Central memory CD8-positive, alpha-beta T cell (primary cell): ENCODE measurements at regions not wholly inside any gene's neighbourhood (a gene's known extent, or its start where the extent isn't known, plus 50 kb on each side); places are given as distances from the start of the nearest gene placed in this dataset.
"Not testable (repeated sequence)": the region's sequence is repeated elsewhere in the genome, so short reads cannot be mapped to it uniquely, and the experiment has no call there.

Source experiments
- ATAC-seq: fragments of 150-1000 bp; cut with Tn5 transposase; replicated peaks from 2 replicates; pipeline ENCODE4 v1.10.0; 2022; ENCODE audit warnings: mild to moderate bottlenecking, moderate FRiP score, moderate number of reproducible peaks; ENCODE audit not compliant: poor library complexity, severe bottlenecking; ENCODE audit errors: extremely low read depth
- DNase-seq, 2 donors: peaks; one replicate each; pipeline ENCODE4 v3.0.0; 2021; ENCODE audit warnings: low spot score in 2 of 2
- H3K27ac Mint-ChIP-seq: one replicate; pipeline ENCODE4 v1.8.0; 2022; ENCODE audit warnings: low read depth, mild to moderate bottlenecking, moderate library complexity, mixed read lengths
- H3K27me3 Mint-ChIP-seq: one replicate; pipeline ENCODE4 v1.8.0; 2022; ENCODE audit warnings: mixed read lengths
- H3K36me3 Mint-ChIP-seq: one replicate; pipeline ENCODE4 v1.8.0; 2022; ENCODE audit warnings: mild to moderate bottlenecking, moderate library complexity, mixed read lengths; ENCODE audit not compliant: insufficient read depth
- H3K4me1 Mint-ChIP-seq: one replicate; pipeline ENCODE4 v1.8.0; 2022; ENCODE audit warnings: mixed read lengths
- H3K4me3 Mint-ChIP-seq: one replicate; pipeline ENCODE4 v1.8.0; 2022; ENCODE audit warnings: mild to moderate bottlenecking, moderate library complexity, mixed read lengths
- H3K9me3 Mint-ChIP-seq: one replicate; pipeline ENCODE4 v1.8.0; 2022; ENCODE audit warnings: mixed read lengths

GRCh38 chr16:11410376-11411058 is 65.3 kb downstream of the RMI2 start:
- Mint-ChIP-seq H3K27me3 (no peaks in the 10 kb centered on the region), H3K36me3 (peaks cover 3% of the 10 kb centered on the region), H3K9me3 (no peaks in the 10 kb centered on the region), H3K4me3 (no peak overlapping the region), H3K4me1 (peaks cover 6% of the 10 kb centered on the region), H3K27ac (no peak overlapping the region)
- DNase-seq, result no peak
- no peak for ATAC-seq

- DNase-seq, result no peak
- no peak for ATAC-seq
- H3K36me3 Mint-ChIP-seq, result peaks cover 3% of the 10 kb centered on the region
- no peak overlapping the region for H3K27ac Mint-ChIP-seq
- H3K4me3 Mint-ChIP-seq, result no peak overlapping the region
- H3K9me3 Mint-ChIP-seq, result no peaks in the 10 kb centered on the region
- no peaks in the 10 kb centered on the region for H3K27me3 Mint-ChIP-seq
- peaks cover 6% of the 10 kb centered on the region for H3K4me1 Mint-ChIP-seq
These were observed 65.8 kb downstream of the RMI2 start for GRCh38 chr16:11411059-11411550.

GRCh38 chr16:11412175-11412904 is 67.1 kb downstream of the RMI2 start:
- no peak overlapping the region for H3K4me3 Mint-ChIP-seq
- ATAC-seq (no peak), DNase-seq (no peak)
- peaks cover 4% of the 10 kb centered on the region for H3K4me1 Mint-ChIP-seq
- H3K9me3 Mint-ChIP-seq, result no peaks in the 10 kb centered on the region
- H3K36me3 Mint-ChIP-seq, result no peaks in the 10 kb centered on the region
- H3K27ac Mint-ChIP-seq, result no peak overlapping the region
- no peaks in the 10 kb centered on the region for H3K27me3 Mint-ChIP-seq

GRCh38 chr16:11412965-11413887 is 68.0 kb downstream of the RMI2 start:
- no peak overlapping the region for H3K27ac Mint-ChIP-seq
- H3K36me3 Mint-ChIP-seq, result no peaks in the 10 kb centered on the region
- no peak overlapping the region for H3K4me3 Mint-ChIP-seq
- ATAC-seq (no peak), DNase-seq (no peak)
- H3K9me3 Mint-ChIP-seq, result no peaks in the 10 kb centered on the region
- no peaks in the 10 kb centered on the region for H3K27me3 Mint-ChIP-seq
- no peaks in the 10 kb centered on the region for H3K4me1 Mint-ChIP-seq

- Mint-ChIP-seq H3K27ac (no peak overlapping the region), H3K4me1 (no peaks in the 10 kb centered on the region)
These were observed 68.8 kb downstream of the RMI2 start for GRCh38 chr16:11413907-11414595.

GRCh38 chr16:11414815-11415775 is 69.8 kb downstream of the RMI2 start:
- no peaks in the 10 kb centered on the region for H3K9me3 Mint-ChIP-seq
- H3K27me3 Mint-ChIP-seq, result no peaks in the 10 kb centered on the region
- DNase-seq (no peak), ATAC-seq (no peak)
- H3K4me1 Mint-ChIP-seq, result no peaks in the 10 kb centered on the region
- no peaks in the 10 kb centered on the region for H3K36me3 Mint-ChIP-seq
- H3K27ac Mint-ChIP-seq, result no peak overlapping the region
- no peak overlapping the region for H3K4me3 Mint-ChIP-seq

More at GRCh38 chr16:11413907-11414595, 68.8 kb downstream of the RMI2 start:
- Mint-ChIP-seq H3K4me3 (no peak overlapping the region), H3K36me3 (no peaks in the 10 kb centered on the region), H3K27me3 (no peaks in the 10 kb centered on the region), H3K9me3 (no peaks in the 10 kb centered on the region)
- no peak for DNase-seq
- ATAC-seq, result no peak

GRCh38 chr16:11416228-11417001 is 71.2 kb downstream of the RMI2 start:
- ATAC-seq, result no peak
- H3K9me3 Mint-ChIP-seq, result no peaks in the 10 kb centered on the region
- no peaks in the 10 kb centered on the region for H3K4me1 Mint-ChIP-seq
- H3K27ac Mint-ChIP-seq, result no peak overlapping the region
- peaks cover 1% of the 10 kb centered on the region for H3K36me3 Mint-ChIP-seq
- DNase-seq, result no peak
- H3K27me3 Mint-ChIP-seq, result no peaks in the 10 kb centered on the region
- H3K4me3 Mint-ChIP-seq, result no peak overlapping the region

- peaks cover 1% of the 10 kb centered on the region for H3K36me3 Mint-ChIP-seq
- H3K27me3 Mint-ChIP-seq, result no peaks in the 10 kb centered on the region
These were observed 72.2 kb downstream of the RMI2 start for GRCh38 chr16:11417487-11417886.

GRCh38 chr16:11418506-11418905 is 73.2 kb downstream of the RMI2 start:
- ATAC-seq, result no peak
- no peaks in the 10 kb centered on the region for H3K4me1 Mint-ChIP-seq
- H3K9me3 Mint-ChIP-seq, result no peaks in the 10 kb centered on the region
- no peak overlapping the region for H3K4me3 Mint-ChIP-seq
- peaks cover 1% of the 10 kb centered on the region for H3K36me3 Mint-ChIP-seq
- no peaks in the 10 kb centered on the region for H3K27me3 Mint-ChIP-seq
- H3K27ac Mint-ChIP-seq, result no peak overlapping the region
- no peak for DNase-seq

More at GRCh38 chr16:11417487-11417886, 72.2 kb downstream of the RMI2 start:
- H3K4me3 Mint-ChIP-seq, result no peak overlapping the region
- H3K9me3 Mint-ChIP-seq, result no peaks in the 10 kb centered on the region
- ATAC-seq (no peak), DNase-seq (no peak)
- H3K4me1 Mint-ChIP-seq, result no peaks in the 10 kb centered on the region
- H3K27ac Mint-ChIP-seq, result no peak overlapping the region

- H3K27me3 Mint-ChIP-seq, ATAC-seq, H3K4me3 Mint-ChIP-seq, H3K4me1 Mint-ChIP-seq, H3K9me3 Mint-ChIP-seq, H3K36me3 Mint-ChIP-seq, DNase-seq, H3K27ac Mint-ChIP-seq: not testable (repeated sequence)
These were observed 74.8 kb downstream of the RMI2 start for GRCh38 chr16:11420067-11420466.

- H3K27me3 Mint-ChIP-seq, result no peaks in the 10 kb centered on the region
- H3K27ac Mint-ChIP-seq, result no peak overlapping the region
- H3K9me3 Mint-ChIP-seq, result no peaks in the 10 kb centered on the region
- no peak for ATAC-seq
- DNase-seq, result no peak
- peaks cover 1% of the 10 kb centered on the region for H3K36me3 Mint-ChIP-seq
- H3K4me1 Mint-ChIP-seq, result no peaks in the 10 kb centered on the region
- no peak overlapping the region for H3K4me3 Mint-ChIP-seq
These were observed 75.6 kb downstream of the RMI2 start for GRCh38 chr16:11420895-11421294.
